GM20000 (cell line): ENCODE measurements at regions not wholly inside any gene's neighbourhood (a gene's known extent, or its start where the extent isn't known, plus 50 kb on each side); places are given as distances from the start of the nearest gene placed in this dataset.
"Not testable (repeated sequence)": the region's sequence is repeated elsewhere in the genome, so short reads cannot be mapped to it uniquely, and the experiment has no call there.

Experiments used
- DNase-seq: peaks from one replicate; pipeline ENCODE4 v3.0.0; 2012; ENCODE audit warnings: low spot score
- TF ChIP-seq, protein P1 (sequence below): IDR thresholded peaks from 2 replicates; pipeline ENCODE4 v1.5.1; 2012; ENCODE audit warnings: mild to moderate bottlenecking, control low read depth; ENCODE audit errors: extremely low read depth, missing control alignments

DNA sequence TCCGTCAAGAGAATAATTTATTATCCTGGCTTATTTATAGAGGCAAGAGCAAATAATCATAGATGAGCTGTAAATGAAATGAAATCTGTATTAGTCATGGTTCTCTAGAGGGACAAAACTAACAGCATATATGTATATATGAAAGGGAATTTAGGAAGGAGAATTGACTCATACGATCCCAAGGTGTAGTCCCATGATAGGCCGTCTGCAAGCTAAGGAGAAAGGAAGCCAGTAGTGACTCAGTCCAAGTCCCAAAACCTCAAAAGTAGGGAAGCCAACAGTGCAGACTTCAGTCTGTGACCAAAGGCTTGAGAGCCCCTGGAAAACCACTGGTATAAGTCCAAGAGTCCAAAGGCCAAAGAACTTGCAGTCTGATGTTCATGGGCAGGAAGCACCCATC lies 515.9 kb upstream of the CYLC2 start:
- DNase-seq, result no peak
- TF ChIP-seq, protein P1, sequence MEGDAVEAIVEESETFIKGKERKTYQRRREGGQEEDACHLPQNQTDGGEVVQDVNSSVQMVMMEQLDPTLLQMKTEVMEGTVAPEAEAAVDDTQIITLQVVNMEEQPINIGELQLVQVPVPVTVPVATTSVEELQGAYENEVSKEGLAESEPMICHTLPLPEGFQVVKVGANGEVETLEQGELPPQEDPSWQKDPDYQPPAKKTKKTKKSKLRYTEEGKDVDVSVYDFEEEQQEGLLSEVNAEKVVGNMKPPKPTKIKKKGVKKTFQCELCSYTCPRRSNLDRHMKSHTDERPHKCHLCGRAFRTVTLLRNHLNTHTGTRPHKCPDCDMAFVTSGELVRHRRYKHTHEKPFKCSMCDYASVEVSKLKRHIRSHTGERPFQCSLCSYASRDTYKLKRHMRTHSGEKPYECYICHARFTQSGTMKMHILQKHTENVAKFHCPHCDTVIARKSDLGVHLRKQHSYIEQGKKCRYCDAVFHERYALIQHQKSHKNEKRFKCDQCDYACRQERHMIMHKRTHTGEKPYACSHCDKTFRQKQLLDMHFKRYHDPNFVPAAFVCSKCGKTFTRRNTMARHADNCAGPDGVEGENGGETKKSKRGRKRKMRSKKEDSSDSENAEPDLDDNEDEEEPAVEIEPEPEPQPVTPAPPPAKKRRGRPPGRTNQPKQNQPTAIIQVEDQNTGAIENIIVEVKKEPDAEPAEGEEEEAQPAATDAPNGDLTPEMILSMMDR, result no peak

DNA sequence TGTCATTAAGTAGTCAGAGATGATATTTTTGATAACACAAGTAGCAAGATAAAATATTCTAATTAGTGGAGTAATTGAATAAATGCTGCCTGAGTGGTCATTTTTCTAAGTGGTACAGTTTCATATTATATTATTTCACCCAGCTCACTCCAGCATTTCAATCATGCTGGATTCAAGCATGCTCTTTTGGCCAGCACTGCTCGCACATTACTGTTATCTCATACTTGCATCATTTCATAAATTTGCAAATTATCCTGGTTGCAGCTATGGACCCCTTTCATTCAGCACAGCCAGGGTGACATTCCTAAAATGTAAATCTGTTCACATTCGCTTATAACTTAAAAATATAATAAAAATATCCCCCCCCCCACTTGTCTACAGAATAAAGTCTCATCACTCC lies 520.8 kb upstream of the CYLC2 start:
- TF ChIP-seq, protein P1, result no peak
- no peak for DNase-seq

DNA sequence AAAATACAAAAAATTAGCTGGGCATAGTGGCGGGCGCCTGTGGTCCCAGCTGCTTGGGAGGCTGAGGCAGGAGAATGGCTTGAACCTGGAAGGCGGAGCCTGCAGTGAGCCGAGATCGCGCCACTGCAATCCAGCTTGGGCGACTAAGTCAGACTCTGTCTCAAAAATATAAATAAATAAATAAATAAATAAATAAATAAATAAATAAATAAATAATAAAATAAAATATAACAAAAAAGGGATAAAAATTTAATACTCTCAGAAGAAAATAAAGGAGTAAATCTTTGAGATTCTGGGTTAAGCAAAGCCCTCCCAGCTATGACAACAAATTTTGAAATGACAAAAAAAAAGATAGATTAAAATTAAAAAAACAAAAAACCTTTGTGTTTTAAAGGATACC lies 525.7 kb upstream of the CYLC2 start:
- DNase-seq, result not testable (repeated sequence)

DNA sequence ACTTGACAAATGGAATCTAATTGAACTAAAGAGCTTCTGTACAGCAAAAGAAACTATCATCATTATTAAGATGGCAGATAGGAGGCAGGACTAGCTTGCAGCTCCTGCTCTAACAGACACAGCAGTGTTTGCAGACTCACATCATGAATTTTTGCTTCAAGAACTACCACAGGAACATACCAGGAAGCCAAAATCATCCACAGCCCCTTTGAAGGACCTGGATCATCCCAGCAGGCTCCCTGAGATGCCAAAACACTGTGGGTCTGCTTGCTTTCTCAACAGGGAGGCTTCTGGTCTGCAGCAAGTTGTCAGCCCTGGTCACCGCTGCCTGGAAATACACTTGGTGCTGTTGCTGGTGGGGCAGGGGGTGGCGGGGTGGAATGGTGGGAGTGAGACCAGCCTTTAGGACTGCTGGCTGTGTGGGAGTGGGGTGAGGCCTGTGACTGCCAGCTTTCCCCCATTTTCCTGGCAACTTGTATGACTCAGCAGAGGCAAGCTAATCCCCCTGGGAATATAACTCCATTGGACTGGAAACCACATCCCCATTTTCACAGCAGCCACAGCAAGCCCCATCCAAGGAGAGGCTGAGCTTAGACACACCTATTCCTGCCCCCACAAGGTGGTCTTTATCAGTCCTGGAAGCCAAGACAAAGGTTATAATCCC lies 533.8 kb upstream of the CYLC2 start:
- DNase-seq, result no peak
- TF ChIP-seq, protein P1, result no peak

DNA sequence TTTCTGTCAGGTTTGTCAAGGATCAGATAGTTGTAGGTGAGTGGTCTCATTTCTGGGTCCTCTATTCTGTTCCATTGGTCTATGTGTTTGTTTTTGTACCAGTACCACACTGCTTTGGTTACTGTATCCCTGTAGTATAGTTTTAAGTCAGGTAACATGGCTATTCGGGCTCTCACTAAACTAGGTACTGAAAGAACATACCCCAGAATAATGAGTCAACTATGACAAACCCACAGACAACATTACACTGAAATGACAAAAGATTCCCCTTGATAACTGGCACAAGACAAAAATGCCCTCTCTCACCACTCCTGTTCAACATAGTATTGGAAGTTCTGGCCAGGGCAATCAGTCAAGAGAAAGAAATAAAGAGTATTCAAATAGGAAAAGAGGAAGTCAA lies 535.3 kb upstream of the CYLC2 start:
- TF ChIP-seq, protein P1, result no peak
- DNase-seq, result no peak

DNA sequence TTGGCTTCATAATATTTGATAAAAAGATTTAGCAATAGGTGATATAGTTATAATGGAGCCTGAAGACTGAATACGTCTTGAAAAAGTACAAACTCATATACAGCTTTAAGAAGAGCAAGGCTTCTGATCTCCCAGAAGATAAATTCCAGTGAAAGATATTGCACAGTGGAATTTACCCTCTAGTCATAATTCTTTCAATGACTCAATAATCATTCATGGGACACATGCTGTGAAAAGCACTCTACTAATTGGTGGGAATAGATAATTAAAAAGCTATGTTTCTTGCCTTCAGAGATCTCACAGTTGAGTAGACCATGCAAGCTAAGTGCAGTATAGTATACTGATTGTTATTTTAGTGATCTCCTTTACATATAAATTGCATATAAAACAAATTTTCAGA lies 538.6 kb upstream of the CYLC2 start:
- DNase-seq, result no peak
- TF ChIP-seq, protein P1, result no peak

DNA sequence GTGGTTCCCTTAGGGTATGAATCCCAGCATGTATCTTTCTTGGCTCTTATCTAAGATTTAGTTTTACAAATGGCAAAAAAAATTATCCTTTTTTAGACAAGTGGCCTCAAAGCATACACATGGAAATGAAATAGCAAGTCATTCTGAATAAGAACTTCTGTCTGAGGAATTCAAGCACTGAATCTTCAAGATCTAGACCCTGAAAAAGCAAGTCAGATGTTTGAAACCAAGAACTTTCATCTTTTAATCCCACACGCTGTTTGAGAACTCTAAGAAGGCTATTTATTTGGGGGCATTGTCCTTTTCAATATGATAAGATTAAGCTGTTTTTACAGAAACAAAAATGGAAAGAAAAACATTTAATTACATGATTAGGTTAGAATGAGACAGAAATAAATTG lies 549.2 kb upstream of the CYLC2 start:
- TF ChIP-seq, protein P1, result no peak
- DNase-seq, result no peak

DNA sequence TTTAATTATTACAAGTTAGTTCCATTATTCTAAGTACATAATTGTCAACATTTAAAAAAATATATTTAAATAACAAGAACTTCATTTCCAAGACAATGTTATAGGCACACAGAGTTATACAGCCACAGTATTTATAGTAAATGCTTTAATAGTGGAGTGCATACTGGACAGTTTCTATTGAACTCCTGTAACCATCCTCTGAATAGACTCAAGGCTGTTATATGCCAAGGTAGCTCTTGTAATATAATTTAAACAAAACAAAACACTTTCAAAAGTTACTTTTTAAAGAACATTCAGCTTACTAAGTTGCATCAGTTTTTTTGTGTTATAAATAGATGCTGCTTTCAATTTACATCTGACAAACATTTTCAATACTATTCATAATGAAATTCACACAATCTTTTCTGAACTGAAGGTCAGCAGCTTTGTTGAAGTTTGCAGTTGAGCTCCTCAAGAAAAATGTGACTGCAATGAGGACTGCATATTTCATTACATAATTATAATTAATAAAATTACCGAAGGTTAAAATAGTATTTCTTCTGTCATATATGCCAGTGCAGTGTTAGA lies 549.9 kb upstream of the CYLC2 start:
- TF ChIP-seq, protein P1, result no peak
- DNase-seq, result no peak
